Superior temporal gyrus (tissue), 1 donor: ENCODE measurements at regions not wholly inside any gene's neighbourhood (a gene's known extent, or its start where the extent isn't known, plus 50 kb on each side); places are given as distances from the start of the nearest gene placed in this dataset.

Experiments used
- DNase-seq: peaks from one replicate; pipeline ENCODE4 v3.0.0-alpha.2; 2016; ENCODE audit errors: extremely low spot score

DNA sequence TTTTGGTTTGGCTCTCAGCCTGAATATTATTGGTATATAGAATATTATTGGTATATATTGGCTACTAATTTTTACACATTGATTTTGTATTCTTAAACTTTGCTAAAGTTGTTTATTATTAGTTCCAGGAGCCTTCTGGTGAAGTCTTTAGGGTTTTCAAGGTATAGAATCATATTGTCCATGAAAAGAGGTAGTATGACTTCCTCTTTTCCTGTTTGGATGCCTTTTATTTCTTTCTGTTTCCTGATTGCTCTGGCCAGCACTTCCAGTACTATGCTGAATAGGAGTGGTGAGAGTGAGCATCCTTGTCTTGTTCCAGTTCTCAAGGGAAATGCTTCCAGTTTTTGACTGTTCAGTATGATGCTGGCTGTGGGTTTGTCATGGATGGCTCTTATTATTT is 107.3 kb upstream of the LIPC start:
- no peak for DNase-seq

DNA sequence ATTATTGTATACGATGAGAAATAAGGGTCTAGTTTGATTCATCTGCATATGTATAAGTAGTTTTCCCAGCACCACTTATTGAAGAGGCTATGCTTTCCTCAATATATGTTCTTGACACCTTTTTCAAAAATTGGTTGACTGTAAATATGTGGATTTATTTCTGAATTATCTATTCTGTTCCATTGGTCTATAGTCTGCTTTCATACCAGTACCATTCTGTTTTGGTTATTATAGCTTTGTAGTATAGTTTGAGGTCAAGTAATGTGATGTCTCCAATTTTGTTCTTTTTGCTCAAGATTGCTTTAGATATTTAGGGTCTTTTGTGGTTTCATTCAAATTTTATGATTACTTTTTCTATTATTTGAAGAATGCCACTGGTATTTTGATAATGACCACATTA is 103.8 kb upstream of the LIPC start:
- no peak for DNase-seq

DNA sequence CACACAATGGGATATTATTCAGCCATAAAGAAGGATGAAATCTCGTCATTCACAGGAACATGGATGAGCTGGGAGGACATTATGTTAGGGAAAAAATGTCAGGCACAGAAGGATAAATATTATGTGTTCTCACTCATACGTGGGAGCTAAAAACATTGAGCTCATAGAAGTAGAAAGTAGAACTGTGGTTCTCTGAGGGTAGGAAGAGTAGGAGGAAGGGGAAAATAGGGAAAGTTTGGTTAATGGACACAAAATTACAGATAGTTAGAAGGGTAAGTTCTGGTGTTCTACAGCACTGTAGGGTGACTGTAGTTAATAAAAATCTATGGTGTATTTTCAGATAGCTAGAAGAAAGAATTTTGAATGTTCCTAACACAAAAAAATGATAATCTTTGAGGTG is 102.6 kb upstream of the LIPC start:
- DNase-seq = no peak

- DNase-seq = no peak
Observed at GRCh38 chr15:58329781-58330671, 101.8 kb upstream of the LIPC start.

- DNase-seq = no peak
Observed at GRCh38 chr15:58330741-58331559, 100.8 kb upstream of the LIPC start.

- no peak for DNase-seq
Observed at GRCh38 chr15:58331560-58331912, 100.3 kb upstream of the LIPC start.

GRCh38 chr15:58331913-58332675 is 99.7 kb upstream of the LIPC start:
- peak; percentile 94 for DNase-seq

- DNase-seq = peak; percentile 25
Observed at GRCh38 chr15:58332676-58333400, 99.0 kb upstream of the LIPC start.

DNA sequence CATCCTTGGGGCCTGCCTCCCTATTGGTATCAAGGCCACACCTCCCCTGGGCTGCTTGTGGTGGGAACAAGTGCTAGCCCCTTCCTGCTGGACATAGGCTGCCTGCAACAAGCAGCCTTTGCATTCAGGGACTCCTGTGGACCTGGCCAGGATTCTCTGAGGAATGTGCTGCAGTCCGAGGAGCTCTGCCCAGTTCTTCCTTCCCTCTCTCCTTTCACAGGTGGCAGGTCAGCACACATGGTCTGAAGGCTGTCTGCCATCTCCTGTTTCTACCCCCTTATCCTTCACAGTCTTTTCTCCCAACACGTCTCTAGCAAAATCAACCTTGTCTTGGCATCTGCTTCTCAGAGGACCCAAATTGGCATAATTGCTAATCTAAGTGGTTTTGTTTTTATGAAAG is 97.0 kb upstream of the LIPC start:
- no peak for DNase-seq

- no peak for DNase-seq
Observed at GRCh38 chr15:58336161-58336560, 95.6 kb upstream of the LIPC start.

- peak; percentile 29 for DNase-seq
Observed at GRCh38 chr15:58340176-58340575, 91.6 kb upstream of the LIPC start.

GRCh38 chr15:58342508-58342907 is 89.3 kb upstream of the LIPC start:
- no peak for DNase-seq

- DNase-seq = no peak
Observed at GRCh38 chr15:58344213-58345070, 87.3 kb upstream of the LIPC start.

DNA sequence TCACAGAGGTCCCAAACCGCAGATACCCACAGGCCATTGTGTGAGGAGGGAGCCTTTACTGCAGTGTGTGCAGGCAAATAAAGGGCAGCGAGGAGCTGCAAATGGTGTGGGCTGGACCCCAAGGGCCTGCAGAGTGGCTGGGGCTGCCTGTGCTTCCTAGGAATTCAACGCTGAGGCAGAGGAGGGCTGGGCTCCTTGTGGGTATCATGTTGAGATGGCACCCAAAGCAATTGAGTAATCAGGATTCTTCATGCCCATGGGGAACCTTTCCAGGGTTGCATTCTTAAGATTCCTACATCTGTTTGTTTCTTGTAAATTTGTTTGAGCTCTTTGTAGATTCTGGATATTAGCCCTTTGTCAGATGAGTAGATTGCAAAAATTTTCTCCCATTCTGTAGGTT is 85.4 kb upstream of the LIPC start:
- DNase-seq = no peak

- no peak for DNase-seq
Observed at GRCh38 chr15:58348095-58348812, 83.5 kb upstream of the LIPC start.

DNA sequence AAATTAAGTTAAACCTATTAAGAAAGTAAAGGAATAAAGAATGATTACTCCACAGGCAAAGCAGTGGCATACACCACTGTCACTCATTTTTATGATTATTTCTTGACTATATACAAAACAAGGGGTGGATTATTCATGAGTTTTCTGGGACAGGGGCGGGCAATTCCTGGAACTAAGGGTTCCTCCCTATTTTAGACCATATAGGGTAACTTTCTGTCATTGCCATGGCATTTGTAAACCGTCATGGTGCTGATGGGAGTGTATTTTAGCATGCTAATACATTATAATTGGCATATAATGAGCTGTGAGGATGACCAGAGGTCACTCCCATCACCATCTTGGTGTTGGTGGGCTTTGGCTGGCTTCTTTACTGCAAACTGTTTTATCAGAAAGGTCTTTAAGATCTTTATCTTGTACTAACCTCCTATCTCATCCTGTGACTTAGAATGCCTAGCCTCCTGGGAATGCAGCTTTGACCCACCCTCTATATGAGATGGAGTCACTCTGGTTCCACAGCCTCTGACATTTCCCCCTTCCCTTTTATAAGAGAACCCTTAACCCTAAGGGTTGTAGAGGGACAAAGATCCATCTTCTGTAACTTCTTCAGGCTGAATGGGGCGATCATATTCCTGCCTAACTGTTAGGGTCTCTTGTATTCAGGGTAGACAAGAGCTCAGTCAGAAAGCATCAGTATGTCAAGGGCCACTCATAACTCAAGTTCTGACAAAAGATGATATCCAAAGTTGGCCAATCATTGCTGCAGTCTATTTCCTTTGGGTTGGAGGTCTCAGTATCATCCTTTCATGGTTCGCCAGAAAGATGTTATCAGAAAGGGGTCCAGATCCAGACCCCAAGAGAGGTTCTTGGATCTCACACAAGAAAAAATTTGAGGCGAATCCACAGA is 79.5 kb upstream of the LIPC start:
- no peak for DNase-seq

- no peak for DNase-seq
Observed at GRCh38 chr15:58355382-58355971, 76.3 kb upstream of the LIPC start.

DNA sequence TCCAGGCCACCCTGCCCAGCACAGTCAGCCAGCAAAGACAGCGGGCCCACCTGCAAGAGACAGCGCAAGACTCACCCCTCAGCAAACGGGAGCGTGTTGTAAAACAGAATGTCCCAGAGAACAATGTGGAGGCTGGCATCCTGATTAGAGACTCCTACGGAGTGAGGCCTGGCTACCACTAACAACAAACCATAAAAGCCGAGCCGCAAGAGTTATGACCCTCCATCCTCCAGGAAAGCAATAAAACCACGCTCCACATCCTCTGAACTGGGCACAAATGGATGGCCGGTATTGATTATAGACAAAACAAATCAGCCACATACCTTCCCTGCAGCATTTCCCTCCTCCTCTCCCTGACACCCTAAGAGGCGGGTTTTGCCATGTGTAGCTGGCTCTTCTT is 75.8 kb upstream of the LIPC start:
- DNase-seq = no peak
